ENCODE measurements at regions not wholly inside any gene's neighbourhood (a gene's known extent, or its start where the extent isn't known, plus 50 kb on each side); places are given as distances from the start of the nearest gene placed in this dataset.

DNA sequence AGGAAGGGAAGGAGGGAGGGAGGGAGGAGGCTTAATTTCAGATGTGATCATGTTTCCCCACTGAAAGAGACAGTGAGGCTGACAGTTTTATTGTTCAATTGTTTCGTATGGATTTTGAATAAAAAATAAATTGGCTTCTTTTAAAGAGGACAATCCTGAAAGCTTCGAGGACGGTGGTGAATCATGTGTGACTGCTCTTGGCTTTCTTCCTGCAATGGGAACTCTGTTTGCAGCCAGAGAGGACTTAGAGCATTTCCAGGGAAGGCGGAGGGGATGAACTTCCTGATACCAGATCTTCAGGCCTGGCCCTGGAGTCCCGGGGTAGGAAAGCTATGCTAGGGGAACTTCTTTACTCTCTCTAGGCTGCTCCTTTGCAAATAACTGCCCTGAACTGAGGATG, 72.8 kb upstream of the C16orf82 start:
- TF ChIP-seq, protein P1, sequence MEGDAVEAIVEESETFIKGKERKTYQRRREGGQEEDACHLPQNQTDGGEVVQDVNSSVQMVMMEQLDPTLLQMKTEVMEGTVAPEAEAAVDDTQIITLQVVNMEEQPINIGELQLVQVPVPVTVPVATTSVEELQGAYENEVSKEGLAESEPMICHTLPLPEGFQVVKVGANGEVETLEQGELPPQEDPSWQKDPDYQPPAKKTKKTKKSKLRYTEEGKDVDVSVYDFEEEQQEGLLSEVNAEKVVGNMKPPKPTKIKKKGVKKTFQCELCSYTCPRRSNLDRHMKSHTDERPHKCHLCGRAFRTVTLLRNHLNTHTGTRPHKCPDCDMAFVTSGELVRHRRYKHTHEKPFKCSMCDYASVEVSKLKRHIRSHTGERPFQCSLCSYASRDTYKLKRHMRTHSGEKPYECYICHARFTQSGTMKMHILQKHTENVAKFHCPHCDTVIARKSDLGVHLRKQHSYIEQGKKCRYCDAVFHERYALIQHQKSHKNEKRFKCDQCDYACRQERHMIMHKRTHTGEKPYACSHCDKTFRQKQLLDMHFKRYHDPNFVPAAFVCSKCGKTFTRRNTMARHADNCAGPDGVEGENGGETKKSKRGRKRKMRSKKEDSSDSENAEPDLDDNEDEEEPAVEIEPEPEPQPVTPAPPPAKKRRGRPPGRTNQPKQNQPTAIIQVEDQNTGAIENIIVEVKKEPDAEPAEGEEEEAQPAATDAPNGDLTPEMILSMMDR (IDR thresholded peaks at IDR 0.05; ENCODE audit: unreplicated experiment in 3 of 3) = no peak
- H3K9me3 Mint-ChIP-seq = peaks cover 7% of the 10 kb centered on the region
- H3K27ac Mint-ChIP-seq = peak overlapping the region in 1 of 3 experiments; percentile 8
- peaks cover 11% of the 10 kb centered on the region for H3K4me1 Mint-ChIP-seq
- peaks cover 24% of the 10 kb centered on the region for H3K27me3 Mint-ChIP-seq (ENCODE audit: low read depth)
- no peak overlapping the region for H3K4me3 Mint-ChIP-seq
- H3K36me3 Mint-ChIP-seq (ENCODE audit: low read depth) = no peaks in the 10 kb centered on the region

- Mint-ChIP-seq H3K27ac (no peak overlapping the region), H3K4me3 (no peak overlapping the region), H3K36me3 (ENCODE audit: low read depth) (no peaks in the 10 kb centered on the region), H3K4me1 (peaks cover 11% of the 10 kb centered on the region), H3K27me3 (ENCODE audit: low read depth) (peaks cover 16% of the 10 kb centered on the region), H3K9me3 (peaks cover 7% of the 10 kb centered on the region)
- TF ChIP-seq, protein P1 (IDR thresholded peaks at IDR 0.05; ENCODE audit: unreplicated experiment in 3 of 3) = no peak
Measured at GRCh38 chr16:26995522-26995921, 71.2 kb upstream of the C16orf82 start.

DNA sequence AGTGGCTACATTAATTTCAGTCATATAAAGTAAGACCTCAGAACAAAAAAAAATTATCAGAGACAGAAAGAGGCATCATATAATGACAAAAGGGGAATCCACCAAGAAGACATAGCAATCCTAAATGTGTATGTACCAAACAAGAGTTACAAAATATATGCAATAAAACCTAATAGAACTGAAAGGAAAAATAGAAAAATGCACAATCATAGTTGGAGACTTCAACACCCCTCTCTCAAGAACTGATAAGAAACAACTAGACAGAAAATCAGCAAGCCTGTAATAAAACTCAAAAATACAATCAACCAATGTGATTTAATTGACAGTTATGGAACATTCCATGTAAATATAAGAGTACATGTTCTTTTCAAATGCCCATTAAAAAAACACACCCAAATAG, 61.3 kb upstream of the C16orf82 start:
- no peaks in the 10 kb centered on the region for H3K27me3 Mint-ChIP-seq (ENCODE audit: low read depth)
- H3K9me3 Mint-ChIP-seq = no peaks in the 10 kb centered on the region
- no peak overlapping the region for H3K27ac Mint-ChIP-seq
- H3K36me3 Mint-ChIP-seq (ENCODE audit: low read depth) = no peaks in the 10 kb centered on the region
- no peaks in the 10 kb centered on the region for H3K4me1 Mint-ChIP-seq
- no peak overlapping the region for H3K4me3 Mint-ChIP-seq
- TF ChIP-seq, protein P1 (IDR thresholded peaks at IDR 0.05; ENCODE audit: unreplicated experiment in 3 of 3) = no peak
